WTC11 (cell line): ENCODE measurements at regions not wholly inside any gene's neighbourhood (a gene's known extent, or its start where the extent isn't known, plus 50 kb on each side); places are given as distances from the start of the nearest gene placed in this dataset.

Experiments
- ATAC-seq: fragments of 200-7000 bp; cut with Tn5 transposase; 2 replicates; pipeline ENCODE4 v1.10.0; 2021; ENCODE audit warnings: mild to moderate bottlenecking, moderate library complexity
- CTCF ChIA-PET: fragments of 300-600 bp; sonication (Branson Sonifier 250); formaldehyde crosslinking; loops from one replicate; lab custom pipeline; 2021; ENCODE audit warnings: antibody characterized with exemption; lab: Charles Lee
- POLR2A ChIA-PET: fragments of 350-600 bp; sonication (Branson Sonifier 250); formaldehyde crosslinking; loops from one replicate; lab custom pipeline; 2021; ENCODE audit warnings: antibody characterized with exemption; lab: Charles Lee
- DNase-seq: peaks from one replicate; pipeline ENCODE4 v3.0.0; 2021; ENCODE audit warnings: low spot score
- H3K27ac Mint-ChIP-seq: 2 replicates; pipeline ENCODE4 v1.8.0; 2021; ENCODE audit warnings: mixed read lengths
- H3K27me3 Mint-ChIP-seq: 2 replicates; pipeline ENCODE4 v1.8.0; 2021; ENCODE audit warnings: low read depth, mild to moderate bottlenecking, moderate library complexity, mixed read lengths
- H3K36me3 Mint-ChIP-seq: 2 replicates; pipeline ENCODE4 v1.8.0; 2021; ENCODE audit warnings: mixed read lengths
- H3K4me1 Mint-ChIP-seq: 2 replicates; pipeline ENCODE4 v1.8.0; 2022; ENCODE audit warnings: mixed read lengths
- H3K4me3 Mint-ChIP-seq: 2 replicates; pipeline ENCODE4 v1.8.0; 2021; ENCODE audit warnings: mild to moderate bottlenecking, moderate library complexity, mixed read lengths
- H3K9me3 Mint-ChIP-seq: 2 replicates; pipeline ENCODE4 v1.8.0; 2021; ENCODE audit warnings: mixed read lengths
- AR ChIP-seq: fragments of 250-450 bp; sonication (Bioruptor Pico); IDR thresholded peaks from 2 replicates; pipeline ENCODE4 v1.9.0; 2021; ENCODE audit warnings: mild to moderate bottlenecking
- ATF1 ChIP-seq: sonication (generic); formaldehyde crosslinking; IDR thresholded peaks from 2 replicates; pipeline ENCODE4 v1.8.1; 2023; ENCODE audit warnings: mild to moderate bottlenecking, moderate library complexity, missing genetic modification reagents
- ATF3 ChIP-seq: sonication (generic); formaldehyde crosslinking; conservative IDR thresholded peaks from 2 replicates; pipeline ENCODE4 v1.8.1; 2022; ENCODE audit warnings: mild to moderate bottlenecking, missing genetic modification reagents
- EMX1 ChIP-seq: fragments of 250-450 bp; sonication (Bioruptor Pico); IDR thresholded peaks from 2 replicates; pipeline ENCODE4 v1.8.0; 2021; ENCODE audit warnings: mild to moderate bottlenecking
- ESRRA ChIP-seq: sonication (generic); formaldehyde crosslinking; IDR thresholded peaks from 2 replicates; pipeline ENCODE4 v1.8.1; 2022; ENCODE audit warnings: mild to moderate bottlenecking, missing genetic modification reagents, borderline replicate concordance
- ETV6 ChIP-seq: sonication (generic); formaldehyde crosslinking; IDR thresholded peaks from 2 replicates; pipeline ENCODE4 v1.8.1; 2022; ENCODE audit warnings: mild to moderate bottlenecking, missing genetic modification reagents
- FOXP1 ChIP-seq: sonication (generic); formaldehyde crosslinking; IDR thresholded peaks from 2 replicates; pipeline ENCODE4 v1.8.0; 2022; ENCODE audit warnings: missing genetic modification reagents, mild to moderate bottlenecking, moderate library complexity, borderline replicate concordance
- FOXP4 ChIP-seq: sonication (generic); formaldehyde crosslinking; IDR thresholded peaks from 2 replicates; pipeline ENCODE4 v1.8.0; 2022; ENCODE audit warnings: mild to moderate bottlenecking, missing genetic modification reagents
- GRHL2 ChIP-seq: fragments of 250-450 bp; sonication (Bioruptor Pico); IDR thresholded peaks from 2 replicates; pipeline ENCODE4 v1.8.0; 2022; ENCODE audit warnings: mild to moderate bottlenecking, moderate library complexity; ENCODE audit not compliant: insufficient replicate concordance, severe bottlenecking
- JAZF1 ChIP-seq: fragments of 250-450 bp; sonication (Bioruptor Pico); IDR thresholded peaks from 2 replicates; pipeline ENCODE4 v1.9.0; 2021; ENCODE audit warnings: moderate library complexity, mild to moderate bottlenecking, inconsistent platforms
- KAT7 ChIP-seq: sonication (generic); formaldehyde crosslinking; IDR thresholded peaks from 2 replicates; pipeline ENCODE4 v1.8.1; 2023; ENCODE audit warnings: missing genetic modification reagents, mild to moderate bottlenecking, borderline replicate concordance
- MLX ChIP-seq: sonication (generic); formaldehyde crosslinking; IDR thresholded peaks from 2 replicates; pipeline ENCODE4 v1.8.1; 2023; ENCODE audit warnings: mild to moderate bottlenecking, missing genetic modification reagents, moderate library complexity
- PREB ChIP-seq: sonication (generic); formaldehyde crosslinking; IDR thresholded peaks from 2 replicates; pipeline ENCODE4 v1.8.1; 2022; ENCODE audit warnings: mild to moderate bottlenecking, missing genetic modification reagents, moderate library complexity, borderline replicate concordance
- PRRX2 ChIP-seq: fragments of 250-450 bp; sonication (Bioruptor Pico); IDR thresholded peaks from 2 replicates; pipeline ENCODE4 v1.8.0; 2021; ENCODE audit warnings: mild to moderate bottlenecking
- ZMAT4 ChIP-seq: fragments of 250-450 bp; sonication (Bioruptor Pico); IDR thresholded peaks from 2 replicates; pipeline ENCODE4 v1.9.0; 2021; ENCODE audit warnings: mild to moderate bottlenecking
- ZNF138 ChIP-seq: sonication (generic); formaldehyde crosslinking; conservative IDR thresholded peaks from 2 replicates; pipeline ENCODE4 v1.8.1; 2022; ENCODE audit warnings: mild to moderate bottlenecking, moderate library complexity, missing genetic modification reagents
- ZNF219 ChIP-seq: sonication (generic); formaldehyde crosslinking; IDR thresholded peaks from 2 replicates; pipeline ENCODE4 v1.8.0; 2023; ENCODE audit warnings: missing genetic modification reagents, mild to moderate bottlenecking, borderline replicate concordance
- ZNF423 ChIP-seq: fragments of 250-450 bp; sonication (Bioruptor Pico); IDR thresholded peaks from 2 replicates; pipeline ENCODE4 v2.1.2; 2022; ENCODE audit warnings: mild to moderate bottlenecking, moderate library complexity
- ZSCAN18 ChIP-seq: fragments of 250-450 bp; sonication (Bioruptor Pico); IDR thresholded peaks from 2 replicates; pipeline ENCODE4 v2.1.2; 2022; ENCODE audit warnings: mild to moderate bottlenecking, moderate library complexity

GRCh38 chr5:29994519-29994918, 1199.0 kb upstream of the CDH6 start:
- H3K27me3 Mint-ChIP-seq = no peaks in the 10 kb centered on the region
- TF ChIP-seq KAT7 (CRISPR knock-in tag) (no peak), ZNF423 (CRISPR knock-in tag) (no peak), ZNF138 (no peak), ZSCAN18 (CRISPR knock-in tag) (no peak), AR (CRISPR knock-in tag) (no peak), FOXP1 (CRISPR knock-in tag) (no peak), PRRX2 (CRISPR knock-in tag) (no peak)
- TF ChIP-seq, all 79 proteins: peak for 0
- H3K4me1 Mint-ChIP-seq = 0 out of 2 replicates have a peak, but pooled peaks cover 5% of the 10 kb centered on the region
- ATAC-seq (no peak), DNase-seq (no peak)
- peaks cover 7% of the 10 kb centered on the region for H3K9me3 Mint-ChIP-seq
- no peaks in the 10 kb centered on the region for H3K36me3 Mint-ChIP-seq
- no peak overlapping the region for H3K4me3 Mint-ChIP-seq
- ChIA-PET POLR2A (no interaction called here), CTCF (no interaction called here)
- H3K27ac Mint-ChIP-seq = no peak overlapping the region

GRCh38 chr5:29993286-29993685, 1200.2 kb upstream of the CDH6 start:
- Mint-ChIP-seq H3K27ac (no peak overlapping the region), H3K36me3 (no peaks in the 10 kb centered on the region), H3K4me1 (0 out of 2 replicates have a peak, but pooled peaks cover 5% of the 10 kb centered on the region), H3K9me3 (peaks cover 7% of the 10 kb centered on the region), H3K4me3 (no peak overlapping the region), H3K27me3 (no peaks in the 10 kb centered on the region)
- DNase-seq = no peak
- no peak for TF ChIP-seq ATF3 (CRISPR knock-in tag)
- TF ChIP-seq MLX = no peak
- TF ChIP-seq FOXP4 = no peak
- TF ChIP-seq ETV6 (CRISPR knock-in tag) = no peak
- no peak for TF ChIP-seq GRHL2
- no peak for ATAC-seq
- POLR2A ChIA-PET = no interaction called here
- CTCF ChIA-PET = no interaction called here

GRCh38 chr5:29992248-29992647, 1201.2 kb upstream of the CDH6 start:
- peaks cover 7% of the 10 kb centered on the region for H3K9me3 Mint-ChIP-seq
- TF ChIP-seq ZNF219 (CRISPR knock-in tag) (no peak), ESRRA (no peak), EMX1 (CRISPR knock-in tag) (no peak), PREB (no peak), JAZF1 (CRISPR knock-in tag) (no peak), ZMAT4 (CRISPR knock-in tag) (no peak), ZNF423 (CRISPR knock-in tag) (no peak), ATF1 (CRISPR knock-in tag) (no peak)
- TF ChIP-seq, all 79 proteins: peak for 0
- Mint-ChIP-seq H3K36me3 (no peaks in the 10 kb centered on the region), H3K27me3 (no peaks in the 10 kb centered on the region), H3K4me1 (0 out of 2 replicates have a peak, but pooled peaks cover 5% of the 10 kb centered on the region), H3K27ac (no peak overlapping the region), H3K4me3 (no peak overlapping the region)
- ATAC-seq = no peak
- ChIA-PET CTCF (no interaction called here), POLR2A (no interaction called here)
- DNase-seq = no peak
